ENCODE measurements at regions not wholly inside any gene's neighbourhood (a gene's known extent, or its start where the extent isn't known, plus 50 kb on each side); places are given as distances from the start of the nearest gene placed in this dataset.

- H3K27me3 ChIP-seq (replicated peaks in 1 of 4; ENCODE audit: control insufficient read depth in 3 of 4, extremely low read depth in 1 of 4, insufficient read depth in 3 of 4, low read length in 3 of 4), result no peaks in the 10 kb centered on the region
- H2BK5ac ChIP-seq (ENCODE audit: low read depth, low read length), result no peak overlapping the region
- H4K8ac ChIP-seq (ENCODE audit: extremely low read depth, insufficient read depth, low read length), result no peak overlapping the region
- ChIA-PET CTCF (ENCODE audit: partially characterized antibody) (no interaction called here), POLR2A (ENCODE audit: partially characterized antibody) (no interaction called here)
- no peak overlapping the region for H3K56ac ChIP-seq (replicated peaks; ENCODE audit: insufficient read length, low read depth, low read length)
- no peaks in the 10 kb centered on the region for H3K23me2 ChIP-seq (ENCODE audit: low read depth, low read length)
- H3K4me2 ChIP-seq (ENCODE audit: insufficient read depth in 1 of 2, low read depth in 2 of 2, low read length in 2 of 2), result no peak overlapping the region
- H3K79me2 ChIP-seq (ENCODE audit: control insufficient read depth in 1 of 2, insufficient read depth in 2 of 2, low read length in 2 of 2), result no peaks in the 10 kb centered on the region
- no peak overlapping the region for H2AFZ ChIP-seq (ENCODE audit: low read length)
- H2BK12ac ChIP-seq (ENCODE audit: low read depth, low read length), result no peak overlapping the region
- H3K27ac ChIP-seq (ENCODE audit: low read depth, low read length), result no peak overlapping the region
- no peaks in the 10 kb centered on the region for H3K4me1 ChIP-seq (replicated peaks in 1 of 4; ENCODE audit: control insufficient read depth in 3 of 4, insufficient read depth in 4 of 4, low read length in 3 of 4)
- no peak overlapping the region for H3K4me3 ChIP-seq (ENCODE audit: extremely low read depth in 1 of 4, insufficient read depth in 2 of 4, low read depth in 3 of 4, low read length in 4 of 4)
- no peak overlapping the region for H4K5ac ChIP-seq (ENCODE audit: insufficient read length, low read depth, low read length)
- no peak overlapping the region for H4K91ac ChIP-seq (replicated peaks; ENCODE audit: insufficient read length, low read length)
- no peak overlapping the region for H3K23ac ChIP-seq (ENCODE audit: insufficient read length)
- FAIRE-seq (no peak), DNase-seq (ENCODE audit: low read depth in 1 of 2, low spot score in 2 of 2) (no peak)
- H4K20me1 ChIP-seq (replicated peaks in 1 of 2; ENCODE audit: control insufficient read depth in 1 of 2, insufficient read depth in 2 of 2, low read length in 2 of 2), result no peaks in the 10 kb centered on the region
- no peak overlapping the region for H3K9ac ChIP-seq (replicated peaks in 1 of 4; ENCODE audit: extremely low read depth in 1 of 4, low read depth in 3 of 4, low read length in 3 of 4)
- no peak overlapping the region for H2AK5ac ChIP-seq (ENCODE audit: low read depth, low read length)
- H3K18ac ChIP-seq (ENCODE audit: extremely low read depth, low read length), result no peak overlapping the region
- no peak overlapping the region for H3K4ac ChIP-seq (replicated peaks; ENCODE audit: insufficient read length, low read depth, low read length)
- WGBS, 2 experiments (ENCODE audit: extremely low coverage in 1 of 2, insufficient coverage in 1 of 2, insufficient read length in 1 of 2, insufficient replicate concordance in 2 of 2, low coverage in 1 of 2, low lambda C conversion rate in 2 of 2, missing lambda C conversion rate in 1 of 2), result 78% methylated on average over 3 of the region's 3 CpGs; no CpG with 5 or more reads in 1 of the 2 experiments
- H3K9me3 ChIP-seq (ENCODE audit: insufficient read depth in 2 of 2, low read depth in 1 of 2, low read length in 1 of 2), result no peaks in the 10 kb centered on the region
- H2BK15ac ChIP-seq (ENCODE audit: low read length), result no peak overlapping the region
- no peaks in the 10 kb centered on the region for H3K79me1 ChIP-seq (ENCODE audit: low read depth, low read length)
- H3K36me3 ChIP-seq (ENCODE audit: control insufficient read depth in 2 of 4, insufficient read depth in 4 of 4, low read length in 3 of 4), result no peaks in the 10 kb centered on the region
- H2BK20ac ChIP-seq (ENCODE audit: low read length), result no peak overlapping the region
- no peak overlapping the region for H2BK120ac ChIP-seq (replicated peaks; ENCODE audit: low read depth, low read length)
- H3K14ac ChIP-seq (ENCODE audit: insufficient read length), result no peak overlapping the region
- TF ChIP-seq YY1 (IDR thresholded peaks at IDR 0.05; ENCODE audit: low read depth, low read length) (no peak), TAF7 (optimal IDR thresholded peaks at IDR 0.05; ENCODE audit: borderline replicate concordance, low read depth, low read length) (no peak), KDM4A (IDR thresholded peaks at IDR 0.05; ENCODE audit: low read depth, low read length, severe bottlenecking) (no peak), SIN3A (conservative IDR thresholded peaks at IDR 0.05 in 1 of 2, IDR thresholded peaks at IDR 0.05 in 1 of 2; ENCODE audit: low read depth in 1 of 2, low read length in 2 of 2) (no peak), SP4 (IDR thresholded peaks at IDR 0.05; ENCODE audit: low read length) (no peak), ZNF274 (IDR thresholded peaks at IDR 0.05; ENCODE audit: borderline replicate concordance, extremely low read depth, low read length) (no peak), SP2 (IDR thresholded peaks at IDR 0.05; ENCODE audit: low read length) (no peak)
These were observed 571.2 kb upstream of the VRK2 start for GRCh38 chr2:57475391-57475790.

Data from H1 (cell line).